ENCODE measurements at regions not wholly inside any gene's neighbourhood (a gene's known extent, or its start where the extent isn't known, plus 50 kb on each side); places are given as distances from the start of the nearest gene placed in this dataset.

DNA sequence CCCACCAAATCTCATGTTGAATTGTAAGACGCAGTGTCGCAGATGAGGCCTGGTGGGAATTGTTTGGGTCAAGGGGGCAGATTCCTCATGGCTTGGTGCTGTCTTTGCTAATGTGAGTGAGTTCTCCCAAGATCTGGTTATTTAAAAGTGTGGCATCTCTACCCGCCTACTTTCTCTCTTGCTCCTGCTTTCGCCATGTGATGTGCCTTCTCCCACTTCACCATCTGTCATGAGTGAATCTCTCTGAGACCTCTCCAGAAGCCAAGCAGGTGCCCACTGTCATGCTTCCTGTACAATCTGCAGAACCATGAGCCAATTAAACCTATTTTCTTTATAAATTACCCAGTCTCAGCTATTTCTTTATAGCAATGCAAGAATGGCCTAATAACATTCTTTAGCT lies 246.6 kb upstream of the CDH20 start:
- Histone ChIP-seq H3K79me2 (ENCODE audit: insufficient read depth, low read length) (no peaks in the 10 kb centered on the region), H3K27me3 (ENCODE audit: insufficient read depth, low read length) (no peaks in the 10 kb centered on the region), H4K20me1 (ENCODE audit: insufficient read depth, low read length) (no peaks in the 10 kb centered on the region), H3K27ac (ENCODE audit: low read depth, low read length) (no peak overlapping the region), H3K4me1 (ENCODE audit: insufficient read depth, low read length) (no peaks in the 10 kb centered on the region), H3K36me3 (ENCODE audit: insufficient read depth, low read length) (no peaks in the 10 kb centered on the region), H2AFZ (ENCODE audit: low read depth, low read length) (no peak overlapping the region), H3K4me3 (ENCODE audit: insufficient read depth, low read depth, low read length) (no peak overlapping the region), H3K4me2 (ENCODE audit: low read length) (no peak overlapping the region), H3K9ac (ENCODE audit: low read length) (no peak overlapping the region), H3K9me3 (ENCODE audit: insufficient read depth, low read depth, low read length) (no peaks in the 10 kb centered on the region)
- no peak for FAIRE-seq
- no peak overlapping the region for H3K4me3 Mint-ChIP-seq (ENCODE audit: unreplicated experiment)
- H3K9me3 Mint-ChIP-seq (ENCODE audit: unreplicated experiment): no peaks in the 10 kb centered on the region
- H3K27me3 Mint-ChIP-seq (ENCODE audit: low read depth, unreplicated experiment): no peaks in the 10 kb centered on the region
- TF ChIP-seq EZH2 (IDR thresholded peaks at IDR 0.05; ENCODE audit: insufficient read depth, low read length): no peak
- TF ChIP-seq, protein P1, sequence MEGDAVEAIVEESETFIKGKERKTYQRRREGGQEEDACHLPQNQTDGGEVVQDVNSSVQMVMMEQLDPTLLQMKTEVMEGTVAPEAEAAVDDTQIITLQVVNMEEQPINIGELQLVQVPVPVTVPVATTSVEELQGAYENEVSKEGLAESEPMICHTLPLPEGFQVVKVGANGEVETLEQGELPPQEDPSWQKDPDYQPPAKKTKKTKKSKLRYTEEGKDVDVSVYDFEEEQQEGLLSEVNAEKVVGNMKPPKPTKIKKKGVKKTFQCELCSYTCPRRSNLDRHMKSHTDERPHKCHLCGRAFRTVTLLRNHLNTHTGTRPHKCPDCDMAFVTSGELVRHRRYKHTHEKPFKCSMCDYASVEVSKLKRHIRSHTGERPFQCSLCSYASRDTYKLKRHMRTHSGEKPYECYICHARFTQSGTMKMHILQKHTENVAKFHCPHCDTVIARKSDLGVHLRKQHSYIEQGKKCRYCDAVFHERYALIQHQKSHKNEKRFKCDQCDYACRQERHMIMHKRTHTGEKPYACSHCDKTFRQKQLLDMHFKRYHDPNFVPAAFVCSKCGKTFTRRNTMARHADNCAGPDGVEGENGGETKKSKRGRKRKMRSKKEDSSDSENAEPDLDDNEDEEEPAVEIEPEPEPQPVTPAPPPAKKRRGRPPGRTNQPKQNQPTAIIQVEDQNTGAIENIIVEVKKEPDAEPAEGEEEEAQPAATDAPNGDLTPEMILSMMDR (IDR thresholded peaks at IDR 0.05; ENCODE audit: insufficient read depth, low read depth, low read length): no peak
- DNase-seq (ENCODE audit: low read depth): no peak
- H3K4me1 Mint-ChIP-seq (ENCODE audit: low read depth, unreplicated experiment): no peaks in the 10 kb centered on the region
- no peaks in the 10 kb centered on the region for H3K36me3 Mint-ChIP-seq (ENCODE audit: low read depth, unreplicated experiment)
- H3K27ac Mint-ChIP-seq (ENCODE audit: unreplicated experiment): no peak overlapping the region

DNA sequence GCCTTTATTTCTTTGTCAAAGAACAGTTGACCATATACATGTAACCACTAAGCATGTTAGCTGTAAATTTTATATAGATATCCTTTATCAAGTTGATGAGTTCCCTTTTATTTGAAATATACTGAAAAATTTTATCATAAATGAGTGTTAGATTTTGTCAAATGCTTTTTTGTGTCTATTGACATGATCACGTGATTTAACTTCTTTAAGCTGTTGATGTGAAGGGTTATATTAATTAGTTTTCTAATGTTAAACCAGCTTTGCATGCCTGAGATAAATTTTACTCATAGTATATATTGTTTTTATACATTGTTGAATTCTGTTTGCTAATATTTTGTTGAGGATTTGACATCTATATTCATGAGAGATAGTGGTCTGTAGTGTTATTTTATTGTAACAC lies 241.9 kb upstream of the CDH20 start:
- Histone ChIP-seq H3K4me3 (ENCODE audit: insufficient read depth, low read depth, low read length) (no peak overlapping the region), H2AFZ (ENCODE audit: low read depth, low read length) (no peak overlapping the region), H3K79me2 (ENCODE audit: insufficient read depth, low read length) (no peaks in the 10 kb centered on the region), H4K20me1 (ENCODE audit: insufficient read depth, low read length) (no peaks in the 10 kb centered on the region), H3K4me2 (ENCODE audit: low read length) (no peak overlapping the region), H3K9ac (ENCODE audit: low read length) (no peak overlapping the region), H3K4me1 (ENCODE audit: insufficient read depth, low read length) (no peaks in the 10 kb centered on the region), H3K27me3 (ENCODE audit: insufficient read depth, low read length) (no peaks in the 10 kb centered on the region), H3K9me3 (ENCODE audit: insufficient read depth, low read depth, low read length) (no peaks in the 10 kb centered on the region), H3K27ac (ENCODE audit: low read depth, low read length) (no peak overlapping the region), H3K36me3 (ENCODE audit: insufficient read depth, low read length) (no peaks in the 10 kb centered on the region)
- TF ChIP-seq, protein P1 (IDR thresholded peaks at IDR 0.05; ENCODE audit: insufficient read depth, low read depth, low read length): no peak
- no peak for TF ChIP-seq EZH2 (IDR thresholded peaks at IDR 0.05; ENCODE audit: insufficient read depth, low read length)
- H3K4me3 Mint-ChIP-seq (ENCODE audit: unreplicated experiment): no peak overlapping the region
- H3K36me3 Mint-ChIP-seq (ENCODE audit: low read depth, unreplicated experiment): no peaks in the 10 kb centered on the region
- no peak for FAIRE-seq
- no peak for DNase-seq (ENCODE audit: low read depth)
- H3K9me3 Mint-ChIP-seq (ENCODE audit: unreplicated experiment): no peaks in the 10 kb centered on the region
- H3K4me1 Mint-ChIP-seq (ENCODE audit: low read depth, unreplicated experiment): peaks cover 1% of the 10 kb centered on the region
- H3K27ac Mint-ChIP-seq (ENCODE audit: unreplicated experiment): no peak overlapping the region
- H3K27me3 Mint-ChIP-seq (ENCODE audit: low read depth, unreplicated experiment): no peaks in the 10 kb centered on the region

DNA sequence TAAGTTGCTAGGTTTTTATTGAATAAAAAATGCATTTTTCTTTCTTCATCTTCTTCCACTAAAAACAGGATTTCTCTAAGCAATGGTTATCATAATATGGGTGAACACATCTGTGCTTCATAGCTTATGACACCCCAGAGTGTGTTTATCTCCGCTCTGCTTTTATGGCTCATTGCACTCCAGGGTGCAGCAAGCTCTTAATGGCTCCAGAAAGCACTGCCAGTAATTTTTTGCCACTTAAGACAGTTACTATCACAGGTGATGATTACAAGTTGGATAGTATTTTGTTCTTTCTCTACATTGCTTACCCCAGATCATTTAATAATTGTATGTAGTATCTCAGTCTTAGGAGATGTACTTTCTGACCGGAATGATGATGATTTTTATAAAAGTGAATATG lies 239.3 kb upstream of the CDH20 start:
- Histone ChIP-seq H3K9ac (ENCODE audit: low read length) (no peak overlapping the region), H3K4me1 (ENCODE audit: insufficient read depth, low read length) (no peaks in the 10 kb centered on the region), H3K79me2 (ENCODE audit: insufficient read depth, low read length) (no peaks in the 10 kb centered on the region), H3K36me3 (ENCODE audit: insufficient read depth, low read length) (no peaks in the 10 kb centered on the region), H4K20me1 (ENCODE audit: insufficient read depth, low read length) (no peaks in the 10 kb centered on the region), H3K4me3 (ENCODE audit: insufficient read depth, low read depth, low read length) (no peak overlapping the region), H3K27me3 (ENCODE audit: insufficient read depth, low read length) (no peaks in the 10 kb centered on the region), H2AFZ (ENCODE audit: low read depth, low read length) (no peak overlapping the region), H3K9me3 (ENCODE audit: insufficient read depth, low read depth, low read length) (no peaks in the 10 kb centered on the region), H3K4me2 (ENCODE audit: low read length) (no peak overlapping the region), H3K27ac (ENCODE audit: low read depth, low read length) (no peak overlapping the region)
- H3K4me1 Mint-ChIP-seq (ENCODE audit: low read depth, unreplicated experiment): peaks cover 1% of the 10 kb centered on the region
- no peaks in the 10 kb centered on the region for H3K9me3 Mint-ChIP-seq (ENCODE audit: unreplicated experiment)
- H3K36me3 Mint-ChIP-seq (ENCODE audit: low read depth, unreplicated experiment): no peaks in the 10 kb centered on the region
- no peak overlapping the region for H3K27ac Mint-ChIP-seq (ENCODE audit: unreplicated experiment)
- no peak for FAIRE-seq
- no peaks in the 10 kb centered on the region for H3K27me3 Mint-ChIP-seq (ENCODE audit: low read depth, unreplicated experiment)
- TF ChIP-seq EZH2 (IDR thresholded peaks at IDR 0.05; ENCODE audit: insufficient read depth, low read length): no peak
- TF ChIP-seq, protein P1 (IDR thresholded peaks at IDR 0.05; ENCODE audit: insufficient read depth, low read depth, low read length): no peak
- H3K4me3 Mint-ChIP-seq (ENCODE audit: unreplicated experiment): no peak overlapping the region
- no peak for DNase-seq (ENCODE audit: low read depth)

All from astrocyte (in vitro differentiated cells and primary cell).